ENCODE measurements at regions not wholly inside any gene's neighbourhood (a gene's known extent, or its start where the extent isn't known, plus 50 kb on each side); places are given as distances from the start of the nearest gene placed in this dataset.
A peak's percentile ranks its signal among the peaks of the same experiment; 100 is the strongest.

DNA sequence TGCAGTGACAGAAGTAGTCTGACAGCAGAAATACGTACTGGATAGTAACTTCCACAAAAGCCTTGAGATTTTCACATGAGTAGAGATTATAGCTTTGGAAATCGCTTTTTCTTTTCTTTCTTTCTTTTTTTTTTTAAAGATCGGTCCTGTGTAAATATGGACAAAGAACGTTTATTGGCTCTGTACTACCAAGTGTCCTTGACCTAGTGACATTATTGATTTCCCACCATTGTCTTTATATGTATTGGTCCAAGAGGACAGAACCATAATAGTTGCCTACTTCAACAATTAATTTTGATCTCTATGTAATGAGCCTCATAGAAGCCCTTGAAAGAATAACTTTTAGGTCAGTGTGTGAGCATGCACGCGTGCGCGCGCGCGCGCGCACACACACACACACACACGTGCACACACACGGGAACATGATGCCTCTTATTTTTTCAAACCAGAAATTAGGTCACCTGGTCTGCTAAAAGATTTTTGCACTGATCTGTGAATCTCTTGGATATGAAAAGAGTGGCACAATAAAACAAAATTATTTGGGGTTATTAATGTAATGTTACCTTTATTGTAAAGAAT lies 516.8 kb downstream of the PSAT1 start:
- peak; percentile 69 for FAIRE-seq

- FAIRE-seq, result peak; percentile 97
Measured at GRCh38 chr9:78821126-78821822, 524.3 kb downstream of the PSAT1 start.

DNA sequence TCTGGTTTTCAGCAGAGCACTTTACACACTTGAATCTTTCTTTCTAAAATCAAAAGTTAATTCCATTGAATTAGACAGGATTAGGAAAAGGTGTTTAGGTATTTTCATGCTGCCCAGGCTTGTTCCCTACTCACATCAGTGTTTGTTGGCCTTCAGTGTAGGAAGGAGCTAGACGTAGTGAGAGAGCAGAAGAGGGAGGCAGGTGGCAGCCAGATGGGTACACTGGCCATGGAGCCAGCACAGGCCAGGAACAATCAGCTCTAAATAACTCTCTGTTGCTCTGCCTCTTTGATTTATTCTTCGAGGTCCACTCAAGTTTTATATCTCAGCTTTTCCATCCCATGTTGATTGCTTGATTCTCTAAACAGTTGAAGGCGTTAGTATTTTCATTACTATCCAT lies 529.6 kb downstream of the PSAT1 start:
- no peak for FAIRE-seq

DNA sequence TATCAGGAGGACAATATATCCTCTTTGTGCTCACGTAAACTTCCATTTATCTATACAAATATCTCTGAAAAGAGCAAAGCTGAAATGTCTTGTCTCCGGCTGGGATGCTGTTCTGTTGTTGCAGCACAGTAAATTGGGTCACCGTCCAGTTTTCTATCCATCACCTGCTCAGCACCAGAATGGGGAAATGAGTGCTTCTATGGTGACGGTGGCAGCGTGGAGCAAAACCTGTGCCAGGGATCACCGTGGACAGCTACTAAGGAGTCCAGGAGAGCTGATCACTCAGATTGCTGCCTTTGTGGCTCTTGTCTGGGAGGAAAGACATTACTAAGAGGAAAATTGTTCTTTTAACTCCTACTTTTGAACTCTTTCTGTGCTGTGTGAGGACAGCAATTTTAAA lies 531.6 kb downstream of the PSAT1 start:
- no peak for FAIRE-seq

GRCh38 chr9:78830301-78830700 lies 533.4 kb downstream of the PSAT1 start:
- FAIRE-seq, result no peak

DNA sequence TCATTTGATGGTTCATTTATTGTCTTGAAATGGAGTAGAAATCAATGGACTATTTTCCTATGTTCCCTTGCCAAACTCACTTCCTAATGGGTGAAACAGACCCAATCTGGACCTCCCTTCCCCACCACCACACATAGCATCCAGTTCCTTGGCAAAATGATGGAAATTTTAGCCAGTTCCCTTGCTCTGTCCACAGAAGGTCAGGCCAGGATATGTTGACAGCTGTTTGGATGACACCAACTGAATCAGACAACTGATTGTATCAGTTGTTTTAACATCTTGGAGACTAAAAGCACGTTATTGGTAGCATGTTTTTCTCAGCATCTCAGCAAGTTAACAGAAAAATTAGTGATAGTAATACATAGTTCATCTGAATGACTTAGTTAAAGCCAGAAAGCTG lies 534.8 kb downstream of the PSAT1 start:
- no peak for FAIRE-seq

DNA sequence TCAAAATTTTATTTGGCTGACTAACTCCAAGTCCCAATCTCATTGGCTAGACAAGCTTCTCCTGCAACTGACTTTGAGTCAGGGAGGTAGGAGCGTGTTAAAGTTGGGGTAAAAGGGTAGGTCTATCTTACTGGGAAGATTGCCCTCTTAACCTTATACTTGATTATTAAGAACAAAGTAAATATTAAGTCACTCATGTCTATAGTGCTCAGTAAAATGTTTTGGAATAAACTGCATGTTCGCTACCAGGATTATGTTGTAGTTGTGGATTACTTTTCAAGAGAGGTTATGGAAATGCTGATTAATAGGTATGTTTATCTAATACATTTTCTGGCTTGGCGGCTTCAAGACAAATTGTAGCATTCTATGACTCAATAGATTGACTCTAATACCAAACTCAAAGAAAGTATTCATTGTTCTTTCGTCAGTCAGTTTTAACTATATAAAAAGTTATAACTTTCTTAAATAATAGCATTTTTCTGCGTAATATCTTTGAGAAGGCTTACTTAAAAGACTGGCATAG lies 539.1 kb downstream of the PSAT1 start:
- no peak for FAIRE-seq

- no peak for FAIRE-seq
Measured at GRCh38 chr9:78839252-78839651, 542.3 kb downstream of the PSAT1 start.

GRCh38 chr9:78848061-78848460 lies 551.1 kb downstream of the PSAT1 start:
- FAIRE-seq, result no peak

- FAIRE-seq, result no peak
Measured at GRCh38 chr9:78856144-78856543, 559.2 kb downstream of the PSAT1 start.

DNA sequence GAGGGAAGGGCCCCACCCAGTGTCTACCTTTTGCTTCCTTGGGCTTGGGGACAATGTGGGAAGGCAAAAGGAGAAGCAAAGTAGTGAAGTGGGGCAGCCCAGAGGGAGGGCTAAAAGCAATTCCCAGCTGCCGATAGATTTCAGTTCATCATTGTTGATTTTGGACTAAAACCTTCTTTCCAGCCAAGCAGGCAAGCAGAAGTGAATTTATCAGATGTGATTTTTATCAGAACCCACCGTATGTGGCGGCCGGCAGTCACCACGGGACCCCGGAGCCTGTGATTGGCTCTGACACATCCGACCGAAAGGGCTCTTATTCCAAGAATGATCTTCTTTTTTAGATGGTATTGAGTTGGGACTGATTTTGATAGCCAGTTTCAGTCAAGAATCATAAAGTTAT lies 559.9 kb downstream of the PSAT1 start:
- FAIRE-seq, result no peak

- no peak for FAIRE-seq
Measured at GRCh38 chr9:78857373-78858225, 560.7 kb downstream of the PSAT1 start.

DNA sequence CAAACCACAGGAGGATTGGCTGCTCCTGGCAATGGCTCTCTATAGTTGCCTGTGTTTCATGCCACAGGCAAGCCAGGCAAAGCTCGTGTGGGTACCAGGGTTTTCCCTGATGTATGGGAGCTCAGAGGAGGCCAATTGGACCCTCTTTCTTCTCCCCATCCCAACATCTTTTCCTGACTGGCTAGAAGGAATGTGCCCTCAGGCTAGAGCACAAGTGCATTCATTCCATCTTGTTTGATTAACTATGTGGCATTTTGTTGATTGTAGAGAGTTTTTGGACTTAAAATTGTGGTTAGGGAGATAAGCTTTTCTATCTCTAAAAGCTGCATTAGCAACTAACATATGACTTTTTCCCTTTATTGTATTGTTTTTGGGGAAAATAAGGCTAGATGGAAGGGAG lies 561.3 kb downstream of the PSAT1 start:
- no peak for FAIRE-seq

DNA sequence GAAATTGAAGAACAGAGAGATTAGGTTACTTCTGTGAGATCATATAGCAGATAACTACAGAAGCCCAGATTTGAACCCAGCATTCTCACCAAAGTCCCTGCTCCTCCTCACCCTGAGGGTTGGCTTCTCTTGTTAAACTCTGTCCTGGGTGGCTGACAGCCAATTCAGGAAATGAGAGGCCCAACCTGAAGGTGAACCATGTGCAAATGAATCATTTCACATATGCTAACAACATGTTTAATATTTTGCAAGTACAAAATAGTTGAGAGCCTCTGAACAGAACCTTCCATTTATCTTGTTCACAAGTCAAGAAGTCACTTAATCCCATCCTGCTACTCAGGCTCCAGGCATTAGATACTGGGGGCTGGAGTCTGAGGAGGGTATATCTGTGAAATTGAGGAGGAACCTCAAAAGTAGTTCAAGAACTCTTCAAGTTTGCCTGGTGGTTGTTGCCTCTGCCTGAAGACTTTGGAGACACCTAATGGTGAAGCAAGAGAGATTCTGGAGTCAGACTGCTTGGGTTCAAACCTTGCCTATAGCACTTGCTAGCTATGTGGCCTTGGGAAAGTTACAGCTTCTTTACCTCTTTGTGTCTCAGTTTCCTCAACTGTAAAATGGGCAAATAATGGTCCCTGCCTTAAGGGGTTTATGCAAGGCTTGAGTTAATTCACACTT lies 564.0 kb downstream of the PSAT1 start:
- FAIRE-seq, result peak; percentile 82

DNA sequence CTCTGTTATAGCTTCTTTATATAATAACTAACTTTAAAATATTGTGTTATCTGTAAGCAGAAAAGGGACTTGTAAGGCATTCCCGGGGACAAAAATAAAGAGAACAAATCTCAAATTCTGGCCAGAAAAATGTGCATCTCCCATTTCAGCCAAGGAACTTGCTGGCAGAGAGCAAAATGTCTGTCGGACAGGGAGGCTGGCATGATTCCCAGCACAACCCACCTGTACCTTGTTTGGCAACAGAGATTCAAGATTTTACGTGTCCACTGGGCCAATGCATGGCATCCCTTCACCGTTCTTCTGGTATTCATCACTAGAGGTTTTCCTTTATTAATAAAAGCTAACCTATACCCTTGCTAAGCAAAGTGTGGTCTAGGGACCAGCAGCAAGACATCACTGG lies 566.6 kb downstream of the PSAT1 start:
- no peak for FAIRE-seq

- FAIRE-seq, result peak; percentile 90
Measured at GRCh38 chr9:78865737-78866136, 568.8 kb downstream of the PSAT1 start.

DNA sequence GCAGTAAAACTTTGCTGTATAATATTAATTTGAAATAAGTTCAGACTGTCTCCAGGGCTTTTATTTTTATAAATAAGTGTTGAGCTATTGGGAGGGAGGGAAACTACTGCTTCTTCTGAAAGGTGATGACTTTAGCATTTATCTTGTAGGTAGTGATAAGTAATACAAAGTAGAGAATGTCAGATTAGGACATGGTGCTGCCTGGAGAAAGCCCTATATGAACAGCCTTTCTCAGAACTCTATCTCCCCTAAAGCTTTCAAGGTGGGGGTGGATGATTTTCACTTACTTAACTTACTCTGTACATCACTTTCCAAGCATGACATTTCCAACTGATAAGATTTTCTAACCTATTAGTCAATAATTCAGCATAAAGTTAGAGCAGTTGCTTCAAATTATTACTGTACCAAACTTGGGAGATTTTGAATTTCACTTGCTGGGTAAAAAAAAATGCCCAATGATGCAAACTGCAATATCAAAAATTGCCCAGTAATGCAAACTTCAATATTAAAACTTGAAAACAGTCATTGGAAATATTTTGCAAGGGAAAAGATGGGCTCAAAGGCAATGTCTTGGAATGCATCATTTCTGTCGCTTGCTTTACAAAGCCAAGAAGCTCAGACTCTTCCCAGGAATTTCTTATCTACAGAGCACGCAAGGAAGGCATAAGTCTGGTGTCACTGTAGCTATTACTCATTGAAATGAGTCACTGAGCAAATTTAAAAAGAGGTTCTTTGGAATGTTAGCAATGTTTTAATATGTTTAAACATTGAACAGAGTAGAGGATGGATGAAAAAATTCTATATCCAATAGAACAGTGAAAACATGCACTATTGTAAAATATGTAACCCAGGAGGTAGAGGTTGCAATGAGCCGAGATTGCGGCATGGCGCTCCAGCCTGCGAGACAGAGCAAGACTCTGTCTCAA lies 569.5 kb downstream of the PSAT1 start:
- FAIRE-seq, result peak; percentile 90

DNA sequence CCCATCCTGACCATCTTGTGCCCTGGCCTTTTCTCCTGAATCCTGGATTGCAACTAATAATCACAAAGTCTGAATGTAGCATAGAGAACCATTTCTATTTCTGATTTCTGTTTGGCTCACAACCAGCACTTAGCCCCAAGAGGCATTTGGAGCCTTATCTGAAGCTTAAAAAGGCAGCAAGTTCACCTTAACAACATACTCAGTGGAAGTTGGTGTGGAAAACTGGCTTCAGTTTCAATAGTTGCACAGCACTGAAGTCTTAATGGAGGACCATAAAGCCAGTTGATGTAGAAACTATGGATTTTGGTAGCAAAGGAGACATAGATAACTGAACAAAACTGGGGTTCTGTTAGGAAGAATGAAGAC lies 574.1 kb downstream of the PSAT1 start:
- FAIRE-seq, result no peak

DNA sequence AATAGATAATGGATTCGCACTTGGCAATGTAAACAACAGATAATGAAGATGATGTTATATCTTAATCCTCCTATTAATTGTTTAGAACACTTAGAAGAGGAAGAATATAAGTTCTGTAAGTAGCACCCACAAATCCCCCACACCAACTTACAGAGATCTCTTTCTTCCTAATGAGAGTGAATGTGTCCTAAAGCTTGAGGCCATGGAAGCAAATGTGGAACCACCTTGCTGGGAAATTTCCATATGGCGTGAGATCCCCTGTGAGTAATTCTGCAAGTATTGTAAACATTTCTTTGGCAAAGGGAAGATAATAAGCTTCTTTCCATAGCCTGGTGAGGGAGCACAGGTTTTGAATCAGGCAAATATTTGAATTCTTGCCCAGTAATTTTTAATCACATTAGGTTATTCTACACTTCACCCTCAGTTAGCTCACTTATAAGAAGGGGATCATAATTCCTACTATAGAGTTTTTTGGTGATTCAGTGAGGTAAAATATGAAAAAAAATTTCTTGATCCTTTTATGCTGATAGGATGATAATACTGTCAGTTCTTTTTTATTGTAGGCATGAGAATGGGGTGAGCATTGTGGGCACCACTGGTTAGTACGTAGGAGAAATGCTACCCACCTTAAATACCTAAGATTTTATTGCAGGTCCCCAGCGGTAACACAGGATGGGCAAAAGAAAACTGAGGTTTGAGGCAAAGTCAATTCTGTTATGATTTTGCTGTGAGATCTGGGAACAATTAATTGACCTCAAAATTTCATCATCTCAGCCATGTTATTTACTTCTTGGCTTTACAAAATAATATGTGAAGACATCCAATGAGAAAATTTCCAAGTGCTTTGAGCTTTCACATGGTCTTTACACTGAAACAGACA lies 574.8 kb downstream of the PSAT1 start:
- peak; percentile 93 for FAIRE-seq

GRCh38 chr9:78874061-78874460 lies 577.1 kb downstream of the PSAT1 start:
- no peak for FAIRE-seq
